Fibroblast of the aortic adventitia (primary cell): ENCODE measurements at regions not wholly inside any gene's neighbourhood (a gene's known extent, or its start where the extent isn't known, plus 50 kb on each side); places are given as distances from the start of the nearest gene placed in this dataset.

ENCODE experiments used
- DNase-seq: peaks from one replicate; pipeline ENCODE4 v3.0.0-alpha.2; 2010; ENCODE audit warnings: low read depth
- H3K4me3 ChIP-seq: 2 replicates; pipeline ENCODE4 v1.5.1; 2011; ENCODE audit warnings: low read depth, mild to moderate bottlenecking, control low read depth, low read length, moderate library complexity
- CTCF ChIP-seq: IDR thresholded peaks from 2 replicates; pipeline ENCODE4 v1.5.1; 2011; ENCODE audit warnings: mild to moderate bottlenecking, low read length, control low read depth, inconsistent platforms; ENCODE audit not compliant: insufficient read depth

- no peak for TF ChIP-seq CTCF
- no peak for DNase-seq
- no peak overlapping the region for H3K4me3 ChIP-seq
Observed at GRCh38 chr12:75921622-75922289, 109.8 kb downstream of the PHLDA1 start.

- no peak for TF ChIP-seq CTCF
- H3K4me3 ChIP-seq: no peak overlapping the region
- DNase-seq: no peak
Observed at GRCh38 chr12:75917715-75918114, 113.9 kb downstream of the PHLDA1 start.

- no peak for DNase-seq
- no peak overlapping the region for H3K4me3 ChIP-seq
- TF ChIP-seq CTCF: no peak
Observed at GRCh38 chr12:75917083-75917482, 114.5 kb downstream of the PHLDA1 start.

GRCh38 chr12:75913502-75914351 is 117.8 kb downstream of the PHLDA1 start:
- no peak overlapping the region for H3K4me3 ChIP-seq
- no peak for DNase-seq
- no peak for TF ChIP-seq CTCF

- TF ChIP-seq CTCF: no peak
- DNase-seq: no peak
- no peak overlapping the region for H3K4me3 ChIP-seq
Observed at GRCh38 chr12:75909714-75910656, 121.6 kb downstream of the PHLDA1 start.

- H3K4me3 ChIP-seq: no peak overlapping the region
- TF ChIP-seq CTCF: no peak
Observed at GRCh38 chr12:75908961-75909605, 122.5 kb downstream of the PHLDA1 start.

More at GRCh38 chr12:75908961-75909605, 122.5 kb downstream of the PHLDA1 start:
- DNase-seq: peak; percentile 94
